Glutamatergic neuron (in vitro differentiated cells): ENCODE measurements at regions not wholly inside any gene's neighbourhood (a gene's known extent, or its start where the extent isn't known, plus 50 kb on each side); places are given as distances from the start of the nearest gene placed in this dataset.

Experiments
- DNase-seq: peaks from one replicate; pipeline ENCODE4 v3.0.0; 2022
- H3K27ac Mint-ChIP-seq: one replicate; pipeline ENCODE4 v1.8.0; 2020; ENCODE audit warnings: mild to moderate bottlenecking, mixed read lengths, inconsistent platforms; ENCODE audit not compliant: unreplicated experiment
- H3K27me3 Mint-ChIP-seq: one replicate; pipeline ENCODE4 v1.8.0; 2020; ENCODE audit warnings: mild to moderate bottlenecking, moderate library complexity, mixed read lengths, inconsistent platforms; ENCODE audit not compliant: unreplicated experiment
- H3K36me3 Mint-ChIP-seq: one replicate; pipeline ENCODE4 v1.8.0; 2020; ENCODE audit warnings: mild to moderate bottlenecking, mixed read lengths, inconsistent platforms; ENCODE audit not compliant: unreplicated experiment
- H3K4me1 Mint-ChIP-seq: one replicate; pipeline ENCODE4 v1.8.0; 2020; ENCODE audit warnings: mild to moderate bottlenecking, low read depth, mixed read lengths, inconsistent platforms; ENCODE audit not compliant: unreplicated experiment
- H3K4me3 Mint-ChIP-seq: one replicate; pipeline ENCODE4 v1.8.0; 2020; ENCODE audit warnings: mild to moderate bottlenecking, mixed read lengths, inconsistent platforms; ENCODE audit not compliant: unreplicated experiment
- H3K9me3 Mint-ChIP-seq: one replicate; pipeline ENCODE4 v1.8.0; 2020; ENCODE audit warnings: mild to moderate bottlenecking, moderate library complexity, mixed read lengths, inconsistent platforms; ENCODE audit not compliant: unreplicated experiment
- CTCF ChIP-seq: fragments of 200-600 bp; sonication (generic); IDR thresholded peaks from one replicate; pipeline ENCODE4 v1.5.0; 2021; ENCODE audit not compliant: partially characterized antibody, unreplicated experiment

DNA sequence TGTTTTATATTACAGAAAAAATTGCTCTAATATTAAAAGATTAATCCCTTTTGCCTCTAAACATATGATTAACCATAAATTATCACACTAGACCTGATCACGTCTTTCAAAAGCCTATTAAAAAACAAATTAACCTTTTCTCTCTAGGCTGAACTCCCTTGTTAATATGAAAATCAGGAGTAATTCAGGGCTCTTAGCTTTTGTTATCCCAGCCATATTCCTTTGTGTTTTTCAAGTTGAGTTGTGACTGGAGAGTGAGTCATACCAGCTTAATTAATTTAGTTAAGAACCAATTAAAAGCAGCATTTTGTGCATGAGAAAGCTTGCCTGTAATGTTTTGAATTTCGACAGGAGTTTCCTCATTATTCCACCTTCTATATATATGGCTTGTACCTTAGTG lies 385.8 kb downstream of the VGLL3 start:
- TF ChIP-seq CTCF: no peak
- H3K4me1 Mint-ChIP-seq: no peaks in the 10 kb centered on the region
- no peaks in the 10 kb centered on the region for H3K9me3 Mint-ChIP-seq
- H3K27ac Mint-ChIP-seq: no peak overlapping the region
- H3K36me3 Mint-ChIP-seq: peaks cover 18% of the 10 kb centered on the region
- no peak for DNase-seq
- no peaks in the 10 kb centered on the region for H3K27me3 Mint-ChIP-seq
- H3K4me3 Mint-ChIP-seq: no peak overlapping the region

GRCh38 chr3:86595696-86596095 lies 395.3 kb downstream of the VGLL3 start:
- Mint-ChIP-seq H3K27ac (no peak overlapping the region), H3K36me3 (no peaks in the 10 kb centered on the region), H3K4me3 (no peak overlapping the region), H3K9me3 (no peaks in the 10 kb centered on the region), H3K27me3 (no peaks in the 10 kb centered on the region), H3K4me1 (no peaks in the 10 kb centered on the region)
- TF ChIP-seq CTCF: no peak
- no peak for DNase-seq

DNA sequence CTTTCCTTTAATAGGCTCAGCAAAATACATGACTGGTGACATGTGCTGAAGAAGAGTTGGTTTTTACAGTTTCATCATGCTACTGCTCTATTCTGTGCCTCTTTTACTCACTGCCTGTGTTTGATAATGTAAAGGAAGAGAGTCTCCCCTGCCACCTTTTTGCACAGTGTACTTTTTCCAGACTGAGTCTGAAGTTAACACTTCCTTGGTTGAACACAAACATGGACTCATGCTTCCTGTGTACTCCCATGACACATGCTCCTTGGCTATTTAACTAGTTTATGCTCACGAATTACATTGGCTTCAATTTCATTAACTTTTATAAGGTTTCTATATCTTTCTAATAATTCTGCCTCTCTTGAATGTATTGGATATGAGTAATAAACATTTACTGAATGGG lies 396.1 kb downstream of the VGLL3 start:
- no peaks in the 10 kb centered on the region for H3K27me3 Mint-ChIP-seq
- DNase-seq: no peak
- no peak overlapping the region for H3K4me3 Mint-ChIP-seq
- H3K36me3 Mint-ChIP-seq: no peaks in the 10 kb centered on the region
- no peaks in the 10 kb centered on the region for H3K4me1 Mint-ChIP-seq
- no peaks in the 10 kb centered on the region for H3K9me3 Mint-ChIP-seq
- no peak overlapping the region for H3K27ac Mint-ChIP-seq
- TF ChIP-seq CTCF: no peak

DNA sequence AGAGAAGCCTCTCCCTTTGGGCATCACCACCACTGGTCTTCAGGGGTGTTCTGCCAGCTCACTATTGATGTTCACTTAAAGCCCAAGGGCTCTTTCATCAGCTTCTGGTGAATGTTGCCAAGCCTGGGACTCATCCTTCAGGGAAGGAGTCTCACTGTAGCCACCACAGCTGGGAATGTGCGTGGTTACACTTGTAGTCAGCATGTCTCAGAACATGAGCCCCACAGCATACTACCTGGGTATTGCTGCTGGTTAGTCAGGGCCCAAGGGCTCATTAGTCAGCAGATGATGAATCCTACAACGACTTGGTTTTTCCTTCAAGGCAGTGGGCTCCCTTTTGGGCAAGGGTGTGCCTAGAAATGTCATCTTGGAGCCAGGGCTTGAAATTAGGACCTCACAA lies 412.9 kb downstream of the VGLL3 start:
- DNase-seq: no peak
- TF ChIP-seq CTCF: no peak
- no peak overlapping the region for H3K4me3 Mint-ChIP-seq
- H3K27ac Mint-ChIP-seq: no peak overlapping the region
- no peaks in the 10 kb centered on the region for H3K27me3 Mint-ChIP-seq
- H3K36me3 Mint-ChIP-seq: peaks cover 7% of the 10 kb centered on the region
- H3K9me3 Mint-ChIP-seq: no peaks in the 10 kb centered on the region
- no peaks in the 10 kb centered on the region for H3K4me1 Mint-ChIP-seq

GRCh38 chr3:86563400-86563970 lies 427.5 kb downstream of the VGLL3 start:
- Mint-ChIP-seq H3K36me3 (no peaks in the 10 kb centered on the region), H3K9me3 (no peaks in the 10 kb centered on the region), H3K4me3 (no peak overlapping the region), H3K27me3 (peaks cover 3% of the 10 kb centered on the region), H3K27ac (no peak overlapping the region), H3K4me1 (peaks cover 18% of the 10 kb centered on the region)
- peak; percentile 94 for TF ChIP-seq CTCF
- no peak for DNase-seq
